Natural killer cell treated with Interleukin-12 subunit alpha and Interleukin-12 subunit beta and Interleukin-15 and Interleukin-18, amount 100 ng/mL, for 72 hours (primary cell): ENCODE measurements at regions not wholly inside any gene's neighbourhood (a gene's known extent, or its start where the extent isn't known, plus 50 kb on each side); places are given as distances from the start of the nearest gene placed in this dataset.
"Not testable (repeated sequence)": the region's sequence is repeated elsewhere in the genome, so short reads cannot be mapped to it uniquely, and the experiment has no call there.

Experiments used
- ATAC-seq, 2 donors: fragments of 150-1000 bp; cut with Tn5 transposase in 1 of 2; sonication (Bioruptor Pico), chemical (Tn5 transposase) in 1 of 2; 2 replicates each; pipeline ENCODE4 v1.10.0; 2021
- DNase-seq: peaks from one replicate; pipeline ENCODE4 v3.0.0; 2022; ENCODE audit warnings: low spot score
- H3K27ac Mint-ChIP-seq, 2 donors: 1 replicate in 1 of 2; 2 replicates in 1 of 2; pipeline ENCODE4 v1.8.0; 2022; ENCODE audit warnings: mixed read lengths in 2 of 2, mild to moderate bottlenecking in 1 of 2, moderate library complexity in 1 of 2
- H3K27me3 Mint-ChIP-seq, 2 donors: 1 replicate in 1 of 2; 2 replicates in 1 of 2; pipeline ENCODE4 v1.8.0; 2022; ENCODE audit warnings: mixed read lengths in 2 of 2
- H3K36me3 Mint-ChIP-seq: one replicate; pipeline ENCODE4 v1.8.0; 2022; ENCODE audit warnings: mixed read lengths
- H3K4me1 Mint-ChIP-seq, 2 donors: 1 replicate in 1 of 2; 2 replicates in 1 of 2; pipeline ENCODE4 v1.8.0; 2022; ENCODE audit warnings: low read depth in 2 of 2, mixed read lengths in 2 of 2, mild to moderate bottlenecking in 1 of 2
- H3K4me3 Mint-ChIP-seq: one replicate; pipeline ENCODE4 v1.8.0; 2022; ENCODE audit warnings: mixed read lengths
- H3K9me3 Mint-ChIP-seq: 2 replicates; pipeline ENCODE4 v1.8.0; 2022; ENCODE audit warnings: mixed read lengths

DNA sequence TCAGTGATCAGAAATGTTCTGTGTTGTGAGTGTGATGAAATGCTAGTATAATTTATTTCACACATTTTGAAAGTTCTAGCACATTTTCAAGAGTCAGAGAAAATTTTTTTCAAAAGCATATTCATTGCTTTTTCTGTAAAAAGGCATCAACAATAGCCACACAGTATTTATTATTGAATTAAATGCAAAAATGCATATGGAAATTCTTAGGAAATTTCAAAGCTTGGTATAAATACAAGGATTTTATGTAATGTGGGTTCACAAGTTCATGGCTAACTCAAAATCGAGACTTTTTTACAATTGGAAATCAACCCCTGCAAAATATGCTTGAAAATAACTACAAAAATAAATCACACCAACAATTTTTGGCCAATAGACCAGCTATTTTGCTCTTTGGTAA, 302.0 kb upstream of the ECI2 start:
- Mint-ChIP-seq H3K27me3 (peaks cover 7 to 15% of the 10 kb centered on the region in 2 donors), H3K36me3 (peaks cover 4% of the 10 kb centered on the region), H3K9me3 (no peaks in the 10 kb centered on the region), H3K4me3 (no peak overlapping the region), H3K27ac (no peak overlapping the region), H3K4me1 (no peaks in the 10 kb centered on the region)
- ATAC-seq = no peak
- no peak for DNase-seq

DNA sequence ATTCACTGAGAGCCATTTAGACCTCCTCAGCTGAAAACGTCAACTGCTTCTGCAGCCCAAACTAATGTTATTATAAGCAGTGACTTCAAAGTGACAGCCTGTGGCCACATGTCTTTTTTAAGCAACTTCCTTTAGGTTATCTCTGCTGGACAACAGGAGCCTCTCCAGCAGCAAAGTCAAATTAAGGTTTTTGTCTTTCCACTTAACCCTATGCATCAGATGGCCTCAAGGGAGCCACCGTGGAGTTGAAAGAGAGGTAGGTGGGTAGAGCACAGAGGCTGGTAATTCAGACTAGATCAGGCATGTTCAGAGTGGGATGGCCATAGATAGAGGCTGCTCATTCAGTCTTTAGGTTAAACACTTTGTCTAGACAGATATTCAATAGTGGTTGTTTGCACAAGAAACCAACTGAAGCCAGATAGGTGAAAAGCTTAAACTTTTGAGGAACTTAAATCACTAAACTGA, 300.6 kb upstream of the ECI2 start:
- Mint-ChIP-seq H3K27ac (no peak overlapping the region), H3K4me3 (no peak overlapping the region), H3K27me3 (peaks cover 7 to 13% of the 10 kb centered on the region in 2 donors), H3K9me3 (no peaks in the 10 kb centered on the region), H3K4me1 (no peaks in the 10 kb centered on the region), H3K36me3 (peaks cover 4% of the 10 kb centered on the region)
- ATAC-seq (no peak), DNase-seq (no peak)

DNA sequence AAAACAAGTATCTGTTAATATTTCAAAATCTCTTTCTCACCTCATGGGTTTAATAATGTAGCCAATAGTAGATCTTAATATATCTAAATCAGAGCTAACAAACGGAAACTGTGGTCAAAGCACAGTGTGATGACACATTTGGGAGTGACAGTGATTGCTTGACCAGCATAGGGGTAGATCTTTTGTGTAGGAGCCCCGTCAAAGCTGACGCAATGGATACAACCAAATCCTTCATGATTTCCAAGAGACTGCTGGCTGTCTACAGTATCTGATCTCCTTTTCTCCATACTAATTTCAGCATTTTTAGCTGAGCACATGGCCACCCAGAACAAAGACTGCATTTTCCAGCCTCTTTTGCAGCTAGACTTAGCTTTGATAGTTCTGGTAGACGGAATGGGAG, 299.3 kb upstream of the ECI2 start:
- peaks cover 7 to 13% of the 10 kb centered on the region in 2 donors for H3K27me3 Mint-ChIP-seq
- H3K36me3 Mint-ChIP-seq = peaks cover 4% of the 10 kb centered on the region
- no peak overlapping the region for H3K27ac Mint-ChIP-seq
- H3K4me3 Mint-ChIP-seq = no peak overlapping the region
- no peak for ATAC-seq
- H3K9me3 Mint-ChIP-seq = no peaks in the 10 kb centered on the region
- H3K4me1 Mint-ChIP-seq = no peaks in the 10 kb centered on the region
- DNase-seq = no peak

- H3K4me1 Mint-ChIP-seq = no peaks in the 10 kb centered on the region
- H3K27ac Mint-ChIP-seq = no peak overlapping the region
- H3K36me3 Mint-ChIP-seq = peaks cover 4% of the 10 kb centered on the region
- H3K9me3 Mint-ChIP-seq = no peaks in the 10 kb centered on the region
- H3K4me3 Mint-ChIP-seq = no peak overlapping the region
- no peak for DNase-seq
- ATAC-seq = no peak
- peaks cover 6 to 8% of the 10 kb centered on the region in 2 donors for H3K27me3 Mint-ChIP-seq
Observed at GRCh38 chr6:4433199-4433598, 297.8 kb upstream of the ECI2 start.

GRCh38 chr6:4426968-4427367, 291.6 kb upstream of the ECI2 start:
- Mint-ChIP-seq H3K27me3 (peaks cover 3 to 9% of the 10 kb centered on the region in 2 donors), H3K4me3 (no peak overlapping the region), H3K9me3 (no peaks in the 10 kb centered on the region), H3K27ac (no peak overlapping the region), H3K4me1 (no peaks in the 10 kb centered on the region), H3K36me3 (no peaks in the 10 kb centered on the region)
- DNase-seq (no peak), ATAC-seq (no peak)

GRCh38 chr6:4421837-4422236, 286.5 kb upstream of the ECI2 start:
- no peaks in the 10 kb centered on the region for H3K4me1 Mint-ChIP-seq
- no peak overlapping the region for H3K4me3 Mint-ChIP-seq
- no peak overlapping the region for H3K27ac Mint-ChIP-seq
- no peaks in the 10 kb centered on the region for H3K36me3 Mint-ChIP-seq
- H3K27me3 Mint-ChIP-seq = peaks cover 10 to 45% of the 10 kb centered on the region in 2 donors
- no peak for ATAC-seq
- H3K9me3 Mint-ChIP-seq = no peaks in the 10 kb centered on the region
- no peak for DNase-seq

GRCh38 chr6:4420160-4420865, 284.9 kb upstream of the ECI2 start:
- no peak for ATAC-seq
- H3K4me3 Mint-ChIP-seq = no peak overlapping the region
- no peaks in the 10 kb centered on the region for H3K9me3 Mint-ChIP-seq
- peaks cover 16 to 50% of the 10 kb centered on the region in 2 donors for H3K27me3 Mint-ChIP-seq
- DNase-seq = no peak
- H3K4me1 Mint-ChIP-seq = no peaks in the 10 kb centered on the region
- no peak overlapping the region for H3K27ac Mint-ChIP-seq
- no peaks in the 10 kb centered on the region for H3K36me3 Mint-ChIP-seq

- no peak for ATAC-seq
- H3K9me3 Mint-ChIP-seq = no peaks in the 10 kb centered on the region
Observed at GRCh38 chr6:4415549-4415948, 280.2 kb upstream of the ECI2 start.

DNA sequence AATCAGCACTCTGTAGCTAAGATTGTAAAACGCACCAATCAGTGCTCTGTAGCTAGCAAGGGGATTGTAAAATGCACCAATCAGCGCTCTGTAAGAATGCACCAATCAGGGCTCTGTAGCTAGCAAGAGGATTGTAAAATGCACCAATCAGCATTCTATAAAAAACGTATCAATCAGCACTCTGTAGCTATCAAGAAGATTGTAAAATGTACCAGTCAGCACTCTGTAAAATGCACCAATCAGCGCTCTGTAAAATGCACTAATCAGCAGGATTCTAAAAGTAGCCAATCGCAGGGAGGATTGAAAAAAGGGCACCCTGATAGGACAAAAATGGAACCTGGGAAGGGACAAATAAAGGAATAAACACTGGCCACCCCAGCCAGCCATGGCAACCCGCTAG, 278.7 kb upstream of the ECI2 start:
- H3K36me3 Mint-ChIP-seq, DNase-seq, H3K4me3 Mint-ChIP-seq, H3K27ac Mint-ChIP-seq, ATAC-seq, H3K4me1 Mint-ChIP-seq, H3K9me3 Mint-ChIP-seq: not testable (repeated sequence)
- H3K27me3 Mint-ChIP-seq = peaks cover 16 to 38% of the 10 kb centered on the region in 2 donors

More at GRCh38 chr6:4415549-4415948, 280.2 kb upstream of the ECI2 start:
- Mint-ChIP-seq H3K27ac (no peak overlapping the region), H3K4me1 (no peaks in the 10 kb centered on the region), H3K36me3 (no peaks in the 10 kb centered on the region), H3K27me3 (peaks cover 16 to 38% of the 10 kb centered on the region in 2 donors), H3K4me3 (no peak overlapping the region)
- no peak for DNase-seq

DNA sequence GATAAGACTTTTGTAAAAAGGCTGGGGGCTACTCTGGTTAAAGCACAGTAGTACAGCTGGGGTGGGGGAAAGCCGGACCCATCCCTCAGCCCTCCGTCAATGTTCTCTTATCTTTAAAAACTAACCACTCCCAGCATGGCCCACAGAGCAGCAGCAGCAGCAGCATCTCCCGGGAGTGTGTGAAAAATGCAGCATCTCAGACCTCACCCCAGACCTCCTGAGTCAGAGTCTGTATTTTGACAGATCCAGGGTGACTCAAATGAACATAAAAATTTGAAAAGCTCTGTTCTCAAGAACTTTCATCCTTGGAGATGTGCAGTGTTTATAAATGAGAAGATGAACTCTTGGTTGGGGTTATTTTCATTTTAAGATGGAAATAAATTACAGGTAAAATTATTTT, 277.7 kb upstream of the ECI2 start:
- peaks cover 7% of the 10 kb centered on the region for H3K36me3 Mint-ChIP-seq
- ATAC-seq = no peak
- DNase-seq = no peak
- H3K9me3 Mint-ChIP-seq = peaks cover 4% of the 10 kb centered on the region
- H3K4me1 Mint-ChIP-seq = no peaks in the 10 kb centered on the region
- H3K27ac Mint-ChIP-seq = no peak overlapping the region
- peaks cover 16 to 39% of the 10 kb centered on the region in 2 donors for H3K27me3 Mint-ChIP-seq
- no peak overlapping the region for H3K4me3 Mint-ChIP-seq

- no peak overlapping the region for H3K4me3 Mint-ChIP-seq
Observed at GRCh38 chr6:4412488-4412887, 277.1 kb upstream of the ECI2 start.

DNA sequence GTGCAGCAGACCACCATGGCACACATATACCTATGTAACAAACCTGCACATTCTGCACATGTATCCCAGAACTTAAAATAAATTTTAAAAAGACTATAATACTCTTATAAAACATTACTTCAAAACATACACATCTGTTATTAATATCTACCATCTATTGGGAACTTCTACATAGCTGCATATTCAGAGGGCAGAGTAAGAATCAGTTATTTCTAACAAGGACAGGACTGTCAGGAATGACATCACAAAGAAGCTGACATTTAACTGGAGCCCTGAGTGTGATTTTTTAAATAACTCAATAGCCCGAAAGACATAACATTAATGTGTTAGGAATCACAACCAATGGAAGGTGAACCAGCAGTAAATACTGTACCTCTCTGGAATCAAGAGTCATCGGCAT, 276.7 kb upstream of the ECI2 start:
- Mint-ChIP-seq H3K27me3 (peaks cover 16 to 44% of the 10 kb centered on the region in 2 donors), H3K9me3 (peaks cover 5% of the 10 kb centered on the region), H3K4me1 (peaks cover 0 to 3% of the 10 kb centered on the region in 2 donors), H3K27ac (no peak overlapping the region), H3K4me3 (no peak overlapping the region), H3K36me3 (peaks cover 9% of the 10 kb centered on the region)
- DNase-seq = no peak
- no peak for ATAC-seq

More at GRCh38 chr6:4412488-4412887, 277.1 kb upstream of the ECI2 start:
- no peak for ATAC-seq
- Mint-ChIP-seq H3K27ac (no peak overlapping the region), H3K36me3 (peaks cover 9% of the 10 kb centered on the region), H3K4me1 (peaks cover 0 to 3% of the 10 kb centered on the region in 2 donors), H3K9me3 (peaks cover 4% of the 10 kb centered on the region), H3K27me3 (peaks cover 18 to 44% of the 10 kb centered on the region in 2 donors)
- no peak for DNase-seq

DNA sequence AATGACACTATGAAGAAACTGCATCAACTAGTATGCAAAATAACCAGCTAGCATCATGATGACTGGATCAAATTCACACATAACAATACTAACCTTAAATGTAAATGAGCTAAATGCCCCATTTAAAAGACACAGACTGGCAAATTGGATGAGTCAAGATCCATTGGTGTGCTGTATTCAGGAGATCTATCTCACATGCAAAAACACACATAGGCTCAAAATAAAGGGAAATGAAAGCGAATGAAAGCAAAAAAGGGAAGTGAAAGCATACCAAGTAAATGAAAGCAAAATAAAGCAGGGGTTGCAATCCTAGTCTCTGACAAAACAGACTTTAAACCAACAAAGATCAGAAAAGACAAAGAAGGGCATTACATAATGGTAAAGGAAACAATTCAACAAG, 272.3 kb upstream of the ECI2 start:
- not testable (repeated sequence) for ATAC-seq, H3K4me1 Mint-ChIP-seq, H3K4me3 Mint-ChIP-seq, DNase-seq, H3K36me3 Mint-ChIP-seq, H3K27ac Mint-ChIP-seq
- Mint-ChIP-seq H3K9me3 (peaks cover 10% of the 10 kb centered on the region), H3K27me3 (peaks cover 15 to 44% of the 10 kb centered on the region in 2 donors)

DNA sequence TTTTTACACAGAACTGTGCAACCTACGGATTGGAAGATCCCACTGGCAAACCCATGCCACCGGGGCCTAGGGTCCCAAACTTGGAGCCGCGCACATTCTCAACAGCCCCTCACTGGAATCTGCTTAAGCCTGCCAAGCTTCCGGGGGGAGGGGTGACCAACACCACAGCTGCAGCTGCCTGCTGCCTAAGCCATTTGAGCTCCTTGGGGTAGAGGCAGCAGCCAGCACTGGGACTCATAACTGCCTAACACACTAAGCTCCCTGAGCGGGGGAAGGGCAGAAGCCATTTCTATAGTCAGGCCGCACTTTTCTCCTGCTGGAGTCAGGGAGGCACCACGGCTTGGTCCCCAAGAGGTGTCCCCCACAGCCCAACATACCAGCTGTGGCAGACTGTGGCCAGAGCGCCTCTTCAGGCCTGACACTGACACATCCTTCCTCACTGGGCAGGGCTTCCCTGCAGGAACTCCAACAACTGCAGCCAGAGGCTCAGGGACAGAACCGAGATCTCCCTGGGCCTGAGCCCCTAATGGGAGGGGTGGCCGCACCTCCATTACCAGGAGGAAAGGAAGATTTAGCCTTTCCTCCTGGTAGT, 270.3 kb upstream of the ECI2 start:
- H3K4me1 Mint-ChIP-seq = peaks cover 3 to 5% of the 10 kb centered on the region in 2 donors
- H3K36me3 Mint-ChIP-seq = peaks cover 9% of the 10 kb centered on the region
- peaks cover 10% of the 10 kb centered on the region for H3K9me3 Mint-ChIP-seq
- H3K27me3 Mint-ChIP-seq = peaks cover 23 to 59% of the 10 kb centered on the region in 2 donors
- DNase-seq (no peak), ATAC-seq (no peak)
- no peak overlapping the region for H3K4me3 Mint-ChIP-seq
- no peak overlapping the region for H3K27ac Mint-ChIP-seq
